AG04449 (cell line): ENCODE measurements at regions not wholly inside any gene's neighbourhood (a gene's known extent, or its start where the extent isn't known, plus 50 kb on each side); places are given as distances from the start of the nearest gene placed in this dataset.
"Not testable (repeated sequence)": the region's sequence is repeated elsewhere in the genome, so short reads cannot be mapped to it uniquely, and the experiment has no call there.

ENCODE experiments used
- CTCF ChIA-PET: fragments of 350-600 bp; formaldehyde crosslinking; extraction: SDS; loops from one replicate; lab custom pipeline; 2021; ENCODE audit warnings: antibody characterized with exemption; lab: Yijun Ruan, JAX
- POLR2A ChIA-PET: fragments of 400-600, 350-600 bp; formaldehyde crosslinking; extraction: SDS; loops from one replicate; lab custom pipeline; 2020; ENCODE audit warnings: antibody characterized with exemption, inconsistent platforms; lab: Yijun Ruan, JAX
- DNase-seq: peaks from one replicate; pipeline ENCODE4 v3.0.0-alpha.2; 2010; ENCODE audit warnings: low read depth, low spot score
- H3K4me3 ChIP-seq: 2 replicates; pipeline ENCODE4 v1.5.1; 2011; ENCODE audit warnings: low read depth, mild to moderate bottlenecking, control low read depth, low read length
- TF ChIP-seq, protein P1 (sequence below): IDR thresholded peaks from one replicate; pipeline ENCODE4 v1.5.1; 2011; ENCODE audit warnings: mild to moderate bottlenecking, moderate library complexity, low read length, control low read depth, inconsistent platforms; ENCODE audit not compliant: insufficient read depth; ENCODE audit errors: missing control alignments

DNA sequence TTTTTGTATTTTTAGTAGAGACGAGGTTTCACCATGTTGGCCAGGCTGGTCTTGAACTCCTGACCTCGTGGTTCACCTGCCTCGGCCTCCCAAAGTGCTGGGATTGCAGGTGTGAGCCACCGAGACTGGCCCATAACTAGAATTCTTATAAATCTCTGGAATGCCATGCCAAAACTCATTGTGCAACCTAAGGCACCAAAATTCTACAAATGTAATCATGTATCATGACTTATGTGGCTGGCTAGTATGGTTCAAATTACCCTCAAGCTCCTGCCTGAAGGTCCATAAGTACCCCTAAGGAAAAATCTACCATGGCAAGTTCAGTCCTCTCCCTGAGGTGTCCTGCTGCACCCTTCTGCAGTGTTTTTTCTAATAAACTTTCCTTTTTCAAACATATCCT, 63.8 kb upstream of the CSF1 start:
- CTCF ChIA-PET = interaction anchor here (1.1 to 1.5 kb wide), 2 partner anchors 11 to 12 kb away, joined by 4 read pairs; no protein-coding TSS in a partner anchor
- POLR2A ChIA-PET = no interaction called here
- DNase-seq = no peak
- TF ChIP-seq, protein P1, sequence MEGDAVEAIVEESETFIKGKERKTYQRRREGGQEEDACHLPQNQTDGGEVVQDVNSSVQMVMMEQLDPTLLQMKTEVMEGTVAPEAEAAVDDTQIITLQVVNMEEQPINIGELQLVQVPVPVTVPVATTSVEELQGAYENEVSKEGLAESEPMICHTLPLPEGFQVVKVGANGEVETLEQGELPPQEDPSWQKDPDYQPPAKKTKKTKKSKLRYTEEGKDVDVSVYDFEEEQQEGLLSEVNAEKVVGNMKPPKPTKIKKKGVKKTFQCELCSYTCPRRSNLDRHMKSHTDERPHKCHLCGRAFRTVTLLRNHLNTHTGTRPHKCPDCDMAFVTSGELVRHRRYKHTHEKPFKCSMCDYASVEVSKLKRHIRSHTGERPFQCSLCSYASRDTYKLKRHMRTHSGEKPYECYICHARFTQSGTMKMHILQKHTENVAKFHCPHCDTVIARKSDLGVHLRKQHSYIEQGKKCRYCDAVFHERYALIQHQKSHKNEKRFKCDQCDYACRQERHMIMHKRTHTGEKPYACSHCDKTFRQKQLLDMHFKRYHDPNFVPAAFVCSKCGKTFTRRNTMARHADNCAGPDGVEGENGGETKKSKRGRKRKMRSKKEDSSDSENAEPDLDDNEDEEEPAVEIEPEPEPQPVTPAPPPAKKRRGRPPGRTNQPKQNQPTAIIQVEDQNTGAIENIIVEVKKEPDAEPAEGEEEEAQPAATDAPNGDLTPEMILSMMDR = no peak
- H3K4me3 ChIP-seq = no peak overlapping the region

DNA sequence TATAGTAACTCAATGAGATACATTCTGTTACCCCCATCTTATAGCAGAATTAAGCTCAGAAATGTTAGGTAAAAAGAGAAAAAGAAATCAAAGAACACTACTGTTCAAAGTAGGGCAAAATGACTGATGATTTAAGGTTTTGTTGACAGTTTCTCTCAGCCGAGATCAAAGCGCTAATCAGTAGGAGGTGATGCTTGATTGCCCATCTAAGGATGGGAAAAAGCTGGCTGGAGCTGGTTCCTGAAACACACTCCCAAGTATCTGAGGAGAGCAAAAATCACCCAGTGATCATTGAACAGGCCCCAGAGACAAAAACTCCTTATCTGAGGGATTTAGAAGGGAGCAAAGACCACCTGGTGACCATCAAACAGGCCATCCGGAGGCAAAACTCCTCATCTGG, 64.5 kb upstream of the CSF1 start:
- TF ChIP-seq, protein P1 = no peak
- DNase-seq = no peak
- no peak overlapping the region for H3K4me3 ChIP-seq
- POLR2A ChIA-PET = no interaction called here
- CTCF ChIA-PET = interaction anchor here (0.8 to 1.6 kb wide), 4 partner anchors 11 to 56 kb away, joined by 3 to 5 read pairs (median 4); no protein-coding TSS in a partner anchor

DNA sequence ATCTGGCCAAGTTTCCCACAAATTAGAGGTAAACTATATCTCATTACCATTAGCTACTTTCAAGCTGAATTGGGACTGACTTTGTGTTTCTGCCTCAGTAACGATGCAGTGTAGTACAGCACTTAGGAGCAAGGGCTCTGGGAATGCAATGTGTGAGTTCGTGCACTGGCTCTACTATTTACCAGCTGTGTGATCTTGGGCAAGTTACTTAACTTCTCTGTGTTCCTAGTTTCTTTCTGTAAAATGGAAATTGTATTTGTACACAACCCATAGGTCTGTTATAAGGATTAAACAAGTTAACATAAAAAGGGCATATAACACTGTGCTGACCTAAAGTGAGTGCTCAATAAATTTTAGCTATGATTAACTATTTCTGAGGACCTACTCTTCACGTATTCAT, 65.0 kb upstream of the CSF1 start:
- H3K4me3 ChIP-seq = no peak overlapping the region
- no peak for DNase-seq
- TF ChIP-seq, protein P1 = no peak
- ChIA-PET CTCF (interaction anchor here (0.8 to 1.6 kb wide), 4 partner anchors 10 to 56 kb away, joined by 3 to 5 read pairs (median 4); no protein-coding TSS in a partner anchor), POLR2A (no interaction called here)

DNA sequence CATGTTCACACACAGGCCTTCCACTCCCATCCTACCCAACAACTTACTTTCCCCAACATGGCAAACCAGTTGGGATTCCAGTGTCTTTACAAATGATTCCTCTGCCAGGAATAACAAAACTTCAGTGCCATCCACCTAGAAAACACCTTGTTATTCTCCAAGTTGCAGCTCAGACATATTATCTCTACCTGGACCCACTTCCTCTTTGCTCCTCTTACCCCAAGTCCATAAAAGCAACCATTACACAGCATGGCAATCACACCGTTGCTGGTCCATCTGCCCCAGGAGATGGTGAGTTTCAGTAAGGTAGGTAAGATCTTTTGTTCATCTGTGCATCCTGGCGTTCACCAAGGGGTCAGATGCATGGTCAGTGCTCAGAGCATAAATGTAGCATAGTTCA, 66.0 kb upstream of the CSF1 start:
- ChIA-PET POLR2A (no interaction called here), CTCF (interaction anchor here (1.6 kb wide), 1 partner anchor 15 kb away, joined by 5 read pairs; no protein-coding TSS in a partner anchor)
- no peak overlapping the region for H3K4me3 ChIP-seq
- TF ChIP-seq, protein P1 = no peak
- no peak for DNase-seq

DNA sequence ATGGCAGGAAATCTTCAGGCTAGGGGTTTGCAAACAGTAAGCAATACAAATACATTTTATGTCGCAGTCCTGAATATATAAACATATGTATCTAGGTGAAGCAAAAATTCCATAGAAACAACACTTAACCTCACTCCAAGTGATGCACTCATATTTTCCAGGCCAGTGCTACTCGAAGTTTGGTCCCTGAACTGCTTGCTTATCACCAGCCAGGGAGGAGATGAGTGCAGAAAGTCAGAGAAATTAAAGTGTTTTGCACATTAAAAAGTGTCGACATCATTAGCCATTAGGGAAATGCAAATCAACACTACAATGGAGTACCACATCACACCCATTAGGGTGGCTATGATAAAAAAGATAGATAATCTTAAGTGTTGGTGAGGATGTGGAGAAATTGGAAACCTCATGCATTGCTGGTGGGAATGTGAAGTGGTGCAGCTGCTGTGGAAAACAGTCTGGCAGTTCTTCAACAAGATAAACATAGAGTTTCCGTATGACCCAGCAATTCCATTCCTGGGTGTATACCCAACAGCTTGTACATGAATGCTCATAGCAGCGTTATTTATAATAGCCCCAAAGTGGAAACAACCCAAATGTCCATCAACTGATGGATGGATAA, 70.5 kb upstream of the CSF1 start:
- ChIA-PET CTCF (interaction anchor here (1.4 kb wide), 1 partner anchor 9 kb away, joined by 3 read pairs; no protein-coding TSS in a partner anchor), POLR2A (no interaction called here)
- TF ChIP-seq, protein P1 = no peak
- DNase-seq = no peak
- no peak overlapping the region for H3K4me3 ChIP-seq

DNA sequence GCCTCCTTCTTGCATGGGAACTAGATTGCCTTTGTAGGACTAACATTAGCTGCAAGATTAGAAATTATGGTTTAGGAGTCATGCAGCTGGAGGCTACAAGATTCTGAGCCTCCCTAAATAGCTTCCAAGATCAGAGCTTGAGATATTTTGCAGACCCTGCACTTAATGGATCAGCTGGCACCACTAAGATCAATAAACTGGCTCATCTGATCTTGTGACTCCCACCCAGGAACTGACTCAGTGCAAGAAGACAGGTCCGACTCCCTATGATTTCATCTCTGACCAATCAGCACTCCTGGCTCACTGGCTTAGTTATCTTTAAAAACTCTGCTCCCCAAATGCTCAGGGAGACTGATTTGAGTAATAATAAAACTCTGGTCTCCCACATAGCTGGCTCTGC, 71.4 kb upstream of the CSF1 start:
- DNase-seq, H3K4me3 ChIP-seq, POLR2A ChIA-PET, CTCF ChIA-PET: not testable (repeated sequence)

DNA sequence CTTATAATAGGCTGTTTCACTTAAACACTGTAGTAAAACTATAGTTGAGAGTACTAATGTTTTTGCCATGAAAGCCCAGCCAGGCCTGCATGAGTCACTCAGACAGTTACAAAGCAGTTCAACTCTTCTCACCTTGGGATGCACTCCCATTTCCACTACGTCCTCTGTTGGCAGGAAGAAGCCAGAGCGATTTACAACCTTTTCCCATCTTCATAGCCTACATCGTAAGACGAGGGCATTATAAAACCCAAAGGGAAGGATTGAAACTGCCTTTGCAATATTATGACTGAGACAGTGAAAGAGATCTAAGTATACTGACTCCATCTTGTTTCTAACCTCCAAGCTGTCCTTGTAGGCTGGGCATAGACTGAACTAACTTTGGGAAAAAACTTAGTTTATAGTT, 71.8 kb upstream of the CSF1 start:
- TF ChIP-seq, protein P1 = no peak
- DNase-seq = no peak
- no peak overlapping the region for H3K4me3 ChIP-seq
- ChIA-PET CTCF (interaction anchor here (0.8 to 1.0 kb wide), 2 partner anchors 61 to 145 kb away, joined by 3 read pairs; no protein-coding TSS in a partner anchor), POLR2A (no interaction called here)
